ENCODE measurements at regions not wholly inside any gene's neighbourhood (a gene's known extent, or its start where the extent isn't known, plus 50 kb on each side); places are given as distances from the start of the nearest gene placed in this dataset.

DNA sequence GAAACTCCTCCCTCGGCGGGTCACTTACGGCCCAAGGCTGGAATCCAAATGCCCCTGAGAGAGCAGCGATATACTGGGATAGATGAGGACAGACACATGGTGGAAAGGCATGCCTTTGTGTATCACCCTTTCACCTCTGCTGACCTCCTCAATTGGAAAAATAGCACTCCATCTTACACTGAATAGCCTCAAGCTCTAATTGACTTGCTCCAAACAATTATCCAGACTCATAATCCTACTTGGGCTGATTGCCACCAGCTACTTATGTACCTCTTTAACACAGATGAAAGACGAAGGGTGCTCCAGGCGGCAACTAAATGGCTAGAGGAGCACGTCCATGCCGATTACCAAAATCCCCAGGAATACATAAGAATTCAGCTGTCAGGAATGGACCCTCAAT lies 1142.2 kb downstream of the ARAP2 start:
- no peaks in the 10 kb centered on the region for H3K9me2 ChIP-seq (ENCODE audit: insufficient read depth)
- H3K4me3 ChIP-seq (replicated peaks in 1 of 2; ENCODE audit: low read depth in 1 of 2, low read length in 2 of 2), result no peak overlapping the region
- POLR2A ChIA-PET, result no interaction called here
- H2AFZ ChIP-seq (ENCODE audit: low read depth, low read length, poor library complexity, severe bottlenecking), result no peak overlapping the region
- CTCF ChIA-PET, result interaction anchor here (1.2 kb wide), 1 partner anchor 12 kb away, joined by 3 read pairs; no protein-coding TSS in a partner anchor
- no peaks in the 10 kb centered on the region for H3K79me2 ChIP-seq (ENCODE audit: insufficient read depth, low read length)
- no peaks in the 10 kb centered on the region for H3K27me3 ChIP-seq (ENCODE audit: insufficient read depth, low read length)
- no peak overlapping the region for H3K9ac ChIP-seq (ENCODE audit: low read length)
- no peaks in the 10 kb centered on the region for H3K9me3 ChIP-seq (ENCODE audit: control insufficient read depth in 1 of 2, insufficient read depth in 1 of 2, low read depth in 1 of 2, low read length in 2 of 2)
- no peaks in the 10 kb centered on the region for H3K36me3 ChIP-seq (ENCODE audit: control insufficient read depth in 1 of 2, insufficient read depth in 2 of 2, low read length in 2 of 2)
- ATAC-seq, result no peak
- no peak overlapping the region for H3K4me2 ChIP-seq (ENCODE audit: low read length)
- H3K27ac ChIP-seq (ENCODE audit: low read depth, low read length), result no peak overlapping the region
- no TSS peak for BruUV-seq (replicated peaks)
- no peak for TF ChIP-seq MAX (IDR thresholded peaks at IDR 0.05)
- no peak for TF ChIP-seq JUND (IDR thresholded peaks at IDR 0.05)
- TF ChIP-seq SRF (IDR thresholded peaks at IDR 0.05; ENCODE audit: low read depth), result no peak
- no peak for TF ChIP-seq POLR2AphosphoS5 (IDR thresholded peaks at IDR 0.05; ENCODE audit: low read depth, low read length)
- TF ChIP-seq EGR1 (IDR thresholded peaks at IDR 0.05; ENCODE audit: low read depth), result no peak
- no peak for TF ChIP-seq REST (IDR thresholded peaks at IDR 0.05; ENCODE audit: low read depth)
- no peak for TF ChIP-seq ELF1 (IDR thresholded peaks at IDR 0.05; ENCODE audit: borderline replicate concordance, low read depth)
- no peaks in the 10 kb centered on the region for H3K4me1 ChIP-seq (ENCODE audit: control insufficient read depth in 1 of 2, insufficient read depth in 2 of 2, low read length in 2 of 2)
- intact Hi-C loops (cut with micrococcal nuclease), result no loop called here
- RAD21 ChIA-PET (ENCODE audit: low non-redundant PET in 1 of 2, low total read pairs in 2 of 2, uncharacterized antibody in 2 of 2, unreplicated experiment in 2 of 2), result no interaction called here
- no peaks in the 10 kb centered on the region for H4K20me1 ChIP-seq (ENCODE audit: insufficient read depth)
- DNase-seq (ENCODE audit: low read depth, low spot score), result no peak

DNA sequence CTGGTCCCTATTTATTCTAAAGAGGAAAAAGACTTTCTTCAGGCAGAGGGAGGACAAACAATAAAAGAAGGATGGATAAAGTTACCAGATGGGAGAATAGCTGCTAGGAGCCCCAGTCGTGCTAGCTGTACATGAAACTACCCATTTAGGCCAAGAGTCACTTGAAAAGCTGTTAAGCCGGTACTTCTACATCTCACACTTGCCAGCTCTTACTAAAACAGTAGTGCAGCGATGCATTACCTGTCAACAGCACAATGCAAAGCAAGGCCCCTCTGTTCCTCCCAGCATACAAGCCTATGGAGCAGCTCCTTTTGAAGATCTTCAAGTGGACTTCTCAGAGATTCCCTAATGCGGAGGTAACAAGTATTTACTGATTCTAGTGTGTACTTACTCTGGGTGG lies 1138.8 kb downstream of the ARAP2 start:
- H3K9ac ChIP-seq (ENCODE audit: low read length), result no peak overlapping the region
- H3K4me2 ChIP-seq (ENCODE audit: low read length), result no peak overlapping the region
- no TSS peak for BruUV-seq (replicated peaks)
- no peaks in the 10 kb centered on the region for H3K9me3 ChIP-seq (ENCODE audit: control insufficient read depth in 1 of 2, insufficient read depth in 1 of 2, low read depth in 1 of 2, low read length in 2 of 2)
- no peaks in the 10 kb centered on the region for H3K36me3 ChIP-seq (ENCODE audit: control insufficient read depth in 1 of 2, insufficient read depth in 2 of 2, low read length in 2 of 2)
- no peak overlapping the region for H3K27ac ChIP-seq (ENCODE audit: low read depth, low read length)
- no peak overlapping the region for H3K4me3 ChIP-seq (replicated peaks in 1 of 2; ENCODE audit: low read depth in 1 of 2, low read length in 2 of 2)
- POLR2A ChIA-PET, result no interaction called here
- H4K20me1 ChIP-seq (ENCODE audit: insufficient read depth), result no peaks in the 10 kb centered on the region
- H3K9me2 ChIP-seq (ENCODE audit: insufficient read depth), result no peaks in the 10 kb centered on the region
- H3K4me1 ChIP-seq (ENCODE audit: control insufficient read depth in 1 of 2, insufficient read depth in 2 of 2, low read length in 2 of 2), result no peaks in the 10 kb centered on the region
- no peaks in the 10 kb centered on the region for H3K27me3 ChIP-seq (ENCODE audit: insufficient read depth, low read length)
- intact Hi-C loops (cut with micrococcal nuclease), result no loop called here
- H2AFZ ChIP-seq (ENCODE audit: low read depth, low read length, poor library complexity, severe bottlenecking), result no peak overlapping the region
- CTCF ChIA-PET, result no interaction called here
- no peak for DNase-seq (ENCODE audit: low read depth, low spot score)
- RAD21 ChIA-PET (ENCODE audit: low non-redundant PET in 1 of 2, low total read pairs in 2 of 2, uncharacterized antibody in 2 of 2, unreplicated experiment in 2 of 2), result no interaction called here
- TF ChIP-seq SRF (IDR thresholded peaks at IDR 0.05; ENCODE audit: low read depth) (no peak), CEBPB (IDR thresholded peaks at IDR 0.05; ENCODE audit: low read depth) (no peak), JUND (IDR thresholded peaks at IDR 0.05) (no peak), SIN3A (IDR thresholded peaks at IDR 0.05; ENCODE audit: low read depth) (no peak), YY1 (IDR thresholded peaks at IDR 0.05; ENCODE audit: extremely low read depth, insufficient replicate concordance, low read depth, low read length) (no peak)
- H3K79me2 ChIP-seq (ENCODE audit: insufficient read depth, low read length), result no peaks in the 10 kb centered on the region
- ATAC-seq, result no peak

Measured in HCT116 (cell line).